ENCODE measurements at regions not wholly inside any gene's neighbourhood (a gene's known extent, or its start where the extent isn't known, plus 50 kb on each side); places are given as distances from the start of the nearest gene placed in this dataset.

DNA sequence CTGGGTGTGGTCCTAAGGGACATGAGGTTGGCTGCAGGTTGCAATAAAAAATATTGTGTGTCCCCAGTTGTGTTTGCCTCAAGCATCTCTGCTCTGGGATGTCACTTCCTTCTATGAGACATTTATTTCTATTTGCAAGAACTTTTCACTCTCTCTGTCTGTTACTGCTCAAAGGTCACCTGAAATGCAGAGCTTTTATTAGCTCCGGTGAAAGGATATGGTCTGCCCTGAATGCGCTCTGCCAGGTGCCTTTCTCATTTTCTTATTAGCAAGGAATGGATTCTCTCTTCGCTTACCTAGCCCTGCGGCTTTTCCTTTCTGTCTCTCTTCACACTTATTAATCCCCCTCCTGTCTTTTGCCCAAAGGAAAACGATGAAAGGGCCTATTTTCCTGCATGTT lies 526.1 kb downstream of the TMEM38B start:
- H3K4me3 Mint-ChIP-seq: no peak overlapping the region
- WGBS (ENCODE audit: extremely low coverage, insufficient read length, low lambda C conversion rate): no CpG with 5 or more reads among the region's 5 CpGs
- H2AFZ ChIP-seq (ENCODE audit: low read length): no peak overlapping the region

More for the DNA sequence above, 526.1 kb downstream of the TMEM38B start:
- Histone ChIP-seq H3K56ac (ENCODE audit: insufficient read length, low read depth, low read length) (no peak overlapping the region), H2BK12ac (ENCODE audit: insufficient read length, low read depth, low read length) (no peak overlapping the region), H3K27me3 (ENCODE audit: insufficient read depth, low read length) (no peaks in the 10 kb centered on the region), H3K4me1 (ENCODE audit: insufficient read depth, low read length) (no peaks in the 10 kb centered on the region), H2BK120ac (ENCODE audit: low read depth, low read length, poor library complexity, severe bottlenecking) (no peak overlapping the region), H3K14ac (ENCODE audit: insufficient read depth, low read length) (no peak overlapping the region), H2BK20ac (ENCODE audit: low read depth, low read length, poor library complexity, severe bottlenecking) (no peak overlapping the region), H3K4me2 (ENCODE audit: insufficient read depth, insufficient read length, low read length) (no peak overlapping the region), H3K27ac (ENCODE audit: insufficient read length, low read depth, low read length) (no peak overlapping the region), H3K9me3 (ENCODE audit: control insufficient read depth, low read depth, low read length) (no peaks in the 10 kb centered on the region), H3K79me2 (ENCODE audit: insufficient read depth, low read length) (no peaks in the 10 kb centered on the region), H3T11ph (ENCODE audit: low read length) (no peak overlapping the region), H3K4ac (ENCODE audit: low read depth, low read length) (no peak overlapping the region), H3K23me2 (ENCODE audit: insufficient read length, low read depth, low read length, poor library complexity, severe bottlenecking) (no peaks in the 10 kb centered on the region), H3K79me1 (ENCODE audit: insufficient read depth, low read depth, low read length, poor library complexity, severe bottlenecking) (no peaks in the 10 kb centered on the region), H3K23ac (ENCODE audit: insufficient read length, low read depth, low read length) (no peak overlapping the region), H4K5ac (ENCODE audit: insufficient read length, low read depth, low read length) (no peak overlapping the region), H2BK15ac (ENCODE audit: low read depth, low read length) (no peak overlapping the region), H4K20me1 (ENCODE audit: control insufficient read depth, insufficient read depth, insufficient read length) (no peaks in the 10 kb centered on the region), H3K18ac (ENCODE audit: insufficient read length, low read depth, low read length) (no peak overlapping the region), H4K91ac (ENCODE audit: insufficient read length, low read depth, low read length) (no peak overlapping the region), H2BK5ac (ENCODE audit: insufficient read length, low read length) (no peak overlapping the region), H4K8ac (replicated peaks; ENCODE audit: insufficient read length, low read depth, low read length) (no peak overlapping the region), H3K9ac (ENCODE audit: extremely low read depth, insufficient read length, low read length) (no peak overlapping the region), H2AK5ac (ENCODE audit: insufficient read length, low read length) (no peak overlapping the region)
- no peak overlapping the region; a peak in 1 of 7 replicates for H3K27ac Mint-ChIP-seq
- TF ChIP-seq, protein P1, sequence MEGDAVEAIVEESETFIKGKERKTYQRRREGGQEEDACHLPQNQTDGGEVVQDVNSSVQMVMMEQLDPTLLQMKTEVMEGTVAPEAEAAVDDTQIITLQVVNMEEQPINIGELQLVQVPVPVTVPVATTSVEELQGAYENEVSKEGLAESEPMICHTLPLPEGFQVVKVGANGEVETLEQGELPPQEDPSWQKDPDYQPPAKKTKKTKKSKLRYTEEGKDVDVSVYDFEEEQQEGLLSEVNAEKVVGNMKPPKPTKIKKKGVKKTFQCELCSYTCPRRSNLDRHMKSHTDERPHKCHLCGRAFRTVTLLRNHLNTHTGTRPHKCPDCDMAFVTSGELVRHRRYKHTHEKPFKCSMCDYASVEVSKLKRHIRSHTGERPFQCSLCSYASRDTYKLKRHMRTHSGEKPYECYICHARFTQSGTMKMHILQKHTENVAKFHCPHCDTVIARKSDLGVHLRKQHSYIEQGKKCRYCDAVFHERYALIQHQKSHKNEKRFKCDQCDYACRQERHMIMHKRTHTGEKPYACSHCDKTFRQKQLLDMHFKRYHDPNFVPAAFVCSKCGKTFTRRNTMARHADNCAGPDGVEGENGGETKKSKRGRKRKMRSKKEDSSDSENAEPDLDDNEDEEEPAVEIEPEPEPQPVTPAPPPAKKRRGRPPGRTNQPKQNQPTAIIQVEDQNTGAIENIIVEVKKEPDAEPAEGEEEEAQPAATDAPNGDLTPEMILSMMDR (conservative IDR thresholded peaks at IDR 0.05): no peak
- H3K4me1 Mint-ChIP-seq: peaks cover 7 to 8% of the 10 kb centered on the region in 2 experiments; a peak in 3 of 4 replicates
- no peaks in the 10 kb centered on the region for H3K9me3 Mint-ChIP-seq
- H3K27me3 Mint-ChIP-seq (ENCODE audit: low read depth): no peaks in the 10 kb centered on the region
- no peaks in the 10 kb centered on the region for H3K36me3 Mint-ChIP-seq (ENCODE audit: insufficient read depth in 1 of 3, low read depth in 3 of 3)
- no peak for DNase-seq

Measured in H9 (cell line).